ENCODE measurements at regions not wholly inside any gene's neighbourhood (a gene's known extent, or its start where the extent isn't known, plus 50 kb on each side); places are given as distances from the start of the nearest gene placed in this dataset.

DNA sequence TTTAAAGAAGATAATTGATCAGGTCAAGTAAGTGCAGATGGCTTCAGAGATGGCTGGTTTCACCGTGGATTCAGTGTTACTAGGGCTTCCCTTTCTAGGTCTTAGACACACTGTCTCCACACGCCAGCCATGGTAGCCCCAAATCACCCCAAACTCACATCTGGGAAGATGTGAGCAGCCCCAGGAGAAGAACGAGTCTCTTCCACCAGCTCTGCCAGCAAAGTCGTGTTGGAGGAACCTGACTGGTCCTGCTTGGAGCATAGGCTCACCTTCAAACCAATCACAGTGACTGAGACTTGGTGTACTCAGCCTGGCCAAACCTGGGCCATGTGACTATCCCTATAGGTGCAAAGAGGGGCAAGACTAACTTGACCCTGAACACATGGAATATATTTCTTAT is 296.7 kb downstream of the RPLP1 start:
- TF ChIP-seq EP300 (IDR thresholded peaks at IDR 0.05) (no peak), MAFK (IDR thresholded peaks at IDR 0.05; ENCODE audit: partially characterized antibody) (no peak), RARB (CRISPR knock-in tag; IDR thresholded peaks at IDR 0.05) (no peak), RAD21 (conservative IDR thresholded peaks at IDR 0.05 in 1 of 2, IDR thresholded peaks at IDR 0.05 in 1 of 2) (no peak), POLR2A (IDR thresholded peaks at IDR 0.05; ENCODE audit: low read length) (no peak), TP53 (CRISPR knock-in tag; IDR thresholded peaks at IDR 0.05) (no peak), MYC (IDR thresholded peaks at IDR 0.05; ENCODE audit: borderline replicate concordance, low read length) (no peak)
- TF ChIP-seq, protein P1, sequence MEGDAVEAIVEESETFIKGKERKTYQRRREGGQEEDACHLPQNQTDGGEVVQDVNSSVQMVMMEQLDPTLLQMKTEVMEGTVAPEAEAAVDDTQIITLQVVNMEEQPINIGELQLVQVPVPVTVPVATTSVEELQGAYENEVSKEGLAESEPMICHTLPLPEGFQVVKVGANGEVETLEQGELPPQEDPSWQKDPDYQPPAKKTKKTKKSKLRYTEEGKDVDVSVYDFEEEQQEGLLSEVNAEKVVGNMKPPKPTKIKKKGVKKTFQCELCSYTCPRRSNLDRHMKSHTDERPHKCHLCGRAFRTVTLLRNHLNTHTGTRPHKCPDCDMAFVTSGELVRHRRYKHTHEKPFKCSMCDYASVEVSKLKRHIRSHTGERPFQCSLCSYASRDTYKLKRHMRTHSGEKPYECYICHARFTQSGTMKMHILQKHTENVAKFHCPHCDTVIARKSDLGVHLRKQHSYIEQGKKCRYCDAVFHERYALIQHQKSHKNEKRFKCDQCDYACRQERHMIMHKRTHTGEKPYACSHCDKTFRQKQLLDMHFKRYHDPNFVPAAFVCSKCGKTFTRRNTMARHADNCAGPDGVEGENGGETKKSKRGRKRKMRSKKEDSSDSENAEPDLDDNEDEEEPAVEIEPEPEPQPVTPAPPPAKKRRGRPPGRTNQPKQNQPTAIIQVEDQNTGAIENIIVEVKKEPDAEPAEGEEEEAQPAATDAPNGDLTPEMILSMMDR (IDR thresholded peaks at IDR 0.05): no peak
